Retinal pigment epithelial cell (primary cell): ENCODE measurements at regions not wholly inside any gene's neighbourhood (a gene's known extent, or its start where the extent isn't known, plus 50 kb on each side); places are given as distances from the start of the nearest gene placed in this dataset.
"Not testable (repeated sequence)": the region's sequence is repeated elsewhere in the genome, so short reads cannot be mapped to it uniquely, and the experiment has no call there.

Experiments
- DNase-seq: peaks from one replicate; pipeline ENCODE4 v3.0.0-alpha.2; 2010; ENCODE audit warnings: low read depth
- H3K4me3 ChIP-seq: 2 replicates; pipeline ENCODE4 v1.5.1; 2011; ENCODE audit warnings: mild to moderate bottlenecking, low read length, control low read depth, moderate library complexity
- TF ChIP-seq, protein P1 (sequence below): conservative IDR thresholded peaks from 2 replicates; pipeline ENCODE4 v1.5.1; 2011; ENCODE audit warnings: low read depth, low read length, control low read depth, inconsistent platforms

DNA sequence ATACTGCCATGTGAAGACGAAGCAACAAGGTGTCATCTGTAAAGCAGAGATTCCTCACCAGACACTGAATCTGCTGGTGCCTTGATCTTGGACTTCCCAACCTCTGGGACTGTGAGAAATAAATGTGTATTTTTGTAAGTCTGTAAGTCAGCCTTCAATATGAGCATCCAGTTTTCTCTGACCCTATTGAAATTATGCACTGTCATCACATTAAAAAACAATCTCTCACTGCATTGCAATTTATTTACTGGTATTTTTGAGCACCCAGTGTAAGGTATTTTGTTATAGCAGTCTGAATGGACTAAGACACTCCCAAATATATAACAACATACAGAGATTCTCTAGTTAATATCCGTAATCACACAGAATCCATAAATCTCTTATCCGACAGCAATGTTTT, 77.5 kb upstream of the CDK6 start:
- TF ChIP-seq, protein P1, sequence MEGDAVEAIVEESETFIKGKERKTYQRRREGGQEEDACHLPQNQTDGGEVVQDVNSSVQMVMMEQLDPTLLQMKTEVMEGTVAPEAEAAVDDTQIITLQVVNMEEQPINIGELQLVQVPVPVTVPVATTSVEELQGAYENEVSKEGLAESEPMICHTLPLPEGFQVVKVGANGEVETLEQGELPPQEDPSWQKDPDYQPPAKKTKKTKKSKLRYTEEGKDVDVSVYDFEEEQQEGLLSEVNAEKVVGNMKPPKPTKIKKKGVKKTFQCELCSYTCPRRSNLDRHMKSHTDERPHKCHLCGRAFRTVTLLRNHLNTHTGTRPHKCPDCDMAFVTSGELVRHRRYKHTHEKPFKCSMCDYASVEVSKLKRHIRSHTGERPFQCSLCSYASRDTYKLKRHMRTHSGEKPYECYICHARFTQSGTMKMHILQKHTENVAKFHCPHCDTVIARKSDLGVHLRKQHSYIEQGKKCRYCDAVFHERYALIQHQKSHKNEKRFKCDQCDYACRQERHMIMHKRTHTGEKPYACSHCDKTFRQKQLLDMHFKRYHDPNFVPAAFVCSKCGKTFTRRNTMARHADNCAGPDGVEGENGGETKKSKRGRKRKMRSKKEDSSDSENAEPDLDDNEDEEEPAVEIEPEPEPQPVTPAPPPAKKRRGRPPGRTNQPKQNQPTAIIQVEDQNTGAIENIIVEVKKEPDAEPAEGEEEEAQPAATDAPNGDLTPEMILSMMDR, result no peak
- no peak for DNase-seq
- no peak overlapping the region for H3K4me3 ChIP-seq

DNA sequence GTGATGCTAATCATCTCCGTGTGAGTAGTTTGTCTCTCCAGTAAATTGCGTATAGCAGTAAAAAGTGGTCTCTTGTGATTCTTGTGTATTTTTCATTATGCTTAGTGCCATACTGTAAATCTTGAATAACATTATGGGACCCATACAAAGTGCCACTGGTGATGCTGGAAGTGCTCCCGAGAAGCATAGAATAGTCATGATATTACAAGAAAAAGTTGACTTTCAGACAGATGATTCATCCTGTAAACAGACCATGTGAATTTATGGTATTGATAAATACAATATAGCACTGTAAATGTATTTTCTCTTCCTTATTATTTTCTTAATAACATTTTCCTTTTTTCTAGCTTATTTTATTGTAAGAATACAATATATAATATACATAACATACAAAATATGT, 74.6 kb upstream of the CDK6 start:
- no peak overlapping the region for H3K4me3 ChIP-seq
- no peak for DNase-seq
- TF ChIP-seq, protein P1, result no peak

DNA sequence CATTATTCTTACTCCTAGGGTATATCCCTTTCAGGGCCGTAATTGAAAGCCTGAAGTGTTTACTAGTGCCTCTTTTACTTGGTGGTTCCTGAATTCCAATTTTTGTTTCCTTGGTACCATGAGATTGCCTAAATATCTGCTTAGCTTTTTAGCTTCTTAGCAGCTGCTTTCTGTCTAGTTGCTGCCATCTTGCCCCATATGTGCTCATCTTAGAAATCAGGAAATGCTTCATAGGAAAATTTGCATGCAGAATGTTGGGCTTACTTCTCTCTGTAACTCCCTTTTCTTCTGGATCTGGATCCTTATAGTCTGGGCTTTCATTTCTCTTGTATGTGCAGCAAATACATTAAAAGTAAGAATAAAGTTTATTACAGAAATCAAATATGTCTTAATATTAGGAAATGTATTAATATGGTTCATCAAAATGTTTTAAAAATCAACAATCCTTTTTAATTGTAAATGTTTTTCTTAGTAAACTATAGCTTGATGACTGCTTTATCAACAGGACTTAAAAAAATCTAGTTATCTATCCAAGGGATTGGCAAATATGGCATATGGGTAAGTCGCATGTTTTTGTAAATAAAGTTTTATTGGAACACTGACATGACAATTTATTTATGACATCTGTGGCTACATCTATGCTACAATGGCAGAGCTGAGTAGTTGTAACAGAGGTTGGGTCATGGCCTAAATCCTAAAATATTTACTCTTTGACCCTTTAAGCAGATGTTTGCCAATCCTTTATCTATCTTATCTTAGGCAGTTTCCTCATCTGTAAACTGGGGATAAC, 73.5 kb upstream of the CDK6 start:
- no peak overlapping the region for H3K4me3 ChIP-seq
- DNase-seq, result no peak
- TF ChIP-seq, protein P1, result no peak

DNA sequence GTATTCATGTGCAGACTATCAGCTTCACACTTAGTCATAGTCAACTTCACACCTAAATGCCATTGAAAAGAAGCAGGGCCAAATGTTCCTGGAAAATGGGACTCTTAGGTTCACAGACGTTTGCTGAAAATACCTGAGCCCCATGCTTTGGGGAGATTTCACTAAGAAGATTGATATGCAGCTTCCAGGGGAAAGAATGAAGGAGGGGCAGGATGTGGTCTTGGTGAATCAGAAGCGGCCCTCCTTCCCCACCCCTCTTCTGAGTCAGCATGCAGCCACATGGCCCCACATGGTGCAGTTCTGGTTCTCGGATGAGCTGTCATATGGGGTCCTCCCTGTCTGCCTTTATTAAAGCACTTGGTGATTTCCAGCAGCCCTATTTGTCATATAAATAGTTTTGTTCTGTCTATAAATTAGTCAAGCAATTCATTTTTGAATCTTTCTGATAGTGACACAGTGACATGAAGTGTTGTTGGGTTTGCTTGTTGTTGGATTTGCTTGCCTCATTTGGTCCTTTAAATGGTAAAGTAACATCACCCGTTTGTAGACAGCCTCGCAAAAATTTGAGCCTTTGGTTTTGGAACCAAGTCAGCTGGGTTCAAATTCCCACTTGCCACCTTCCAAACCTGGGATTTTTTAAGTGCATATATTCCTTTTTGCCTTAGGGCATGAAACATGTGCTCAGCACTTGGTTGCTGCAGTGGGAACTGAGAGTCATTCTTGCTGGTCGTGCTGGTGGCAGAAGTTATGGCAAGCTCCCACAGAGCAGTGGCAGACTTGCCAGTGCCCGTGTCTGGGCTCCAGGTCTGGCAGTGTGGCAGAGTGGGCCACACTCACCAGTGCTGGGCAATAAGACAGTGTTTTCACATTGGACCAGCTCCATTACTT, 68.1 kb upstream of the CDK6 start:
- H3K4me3 ChIP-seq, result no peak overlapping the region
- peak; percentile 52 for DNase-seq
- TF ChIP-seq, protein P1, result no peak

DNA sequence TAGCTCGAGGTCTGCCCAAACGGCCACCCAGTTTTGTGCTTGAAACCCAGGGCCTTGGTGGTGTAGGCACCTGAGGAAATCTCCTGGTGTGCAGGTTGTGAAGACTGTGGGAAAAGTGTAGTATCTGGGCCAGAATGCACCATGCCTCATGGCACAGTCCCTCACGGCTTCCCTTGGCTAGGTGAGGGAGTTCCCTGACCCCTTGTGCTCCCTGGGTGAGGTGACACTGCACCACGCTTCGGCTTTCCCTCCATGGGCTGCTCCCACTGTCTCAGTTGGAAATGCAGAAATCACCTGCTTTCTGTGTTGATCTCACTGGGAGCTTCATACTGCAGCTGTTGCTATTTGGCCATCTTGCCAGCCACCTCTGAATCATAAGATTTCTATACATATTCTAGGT, 62.4 kb upstream of the CDK6 start:
- DNase-seq, result no peak
- no peak overlapping the region for H3K4me3 ChIP-seq
- TF ChIP-seq, protein P1, result no peak

DNA sequence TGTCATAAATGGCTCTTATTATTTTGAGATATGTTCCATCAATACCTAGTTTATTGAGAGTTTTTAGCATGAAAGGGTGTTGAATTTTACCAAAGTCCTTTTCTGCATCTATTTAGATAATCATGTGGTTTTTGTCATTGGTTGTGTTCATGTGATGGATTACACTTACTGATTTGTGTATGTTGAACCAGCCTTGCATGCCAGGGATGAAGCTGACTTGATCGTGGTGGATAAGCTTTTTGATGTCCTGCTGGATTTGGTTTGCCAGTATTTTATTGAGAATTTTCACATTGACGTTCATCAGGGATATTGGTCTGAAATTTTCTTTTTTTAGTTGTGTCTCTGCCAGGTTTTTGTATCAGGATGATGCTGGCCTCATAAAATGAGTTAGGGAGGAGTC, 58.5 kb upstream of the CDK6 start:
- DNase-seq, H3K4me3 ChIP-seq: not testable (repeated sequence)

DNA sequence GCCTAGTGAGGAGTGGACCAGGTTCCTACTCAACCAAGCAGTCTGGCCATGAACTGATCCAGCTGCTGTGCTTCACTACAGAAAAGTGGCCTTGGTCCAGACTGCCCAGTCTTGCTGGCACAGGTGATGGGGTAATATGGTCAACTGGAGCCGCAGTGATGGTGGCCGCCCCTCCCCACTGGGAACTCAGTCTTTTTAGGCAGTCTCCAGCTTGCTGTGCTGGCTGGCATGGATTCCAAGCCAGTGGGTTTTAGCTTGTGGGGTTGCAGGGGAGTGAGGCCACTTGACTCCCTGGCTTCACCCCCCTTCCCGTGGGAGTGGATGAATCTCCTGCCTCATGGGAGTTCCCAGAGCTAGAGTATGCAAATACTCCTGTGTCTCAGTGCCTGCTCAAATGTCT, 52.7 kb upstream of the CDK6 start:
- TF ChIP-seq, protein P1, result no peak
- DNase-seq, result no peak
- no peak overlapping the region for H3K4me3 ChIP-seq
